ENCODE measurements at regions not wholly inside any gene's neighbourhood (a gene's known extent, or its start where the extent isn't known, plus 50 kb on each side); places are given as distances from the start of the nearest gene placed in this dataset.
A peak's percentile ranks its signal among the peaks of the same experiment; 100 is the strongest.
"Not testable (repeated sequence)": the region's sequence is repeated elsewhere in the genome, so short reads cannot be mapped to it uniquely, and the experiment has no call there.

DNA sequence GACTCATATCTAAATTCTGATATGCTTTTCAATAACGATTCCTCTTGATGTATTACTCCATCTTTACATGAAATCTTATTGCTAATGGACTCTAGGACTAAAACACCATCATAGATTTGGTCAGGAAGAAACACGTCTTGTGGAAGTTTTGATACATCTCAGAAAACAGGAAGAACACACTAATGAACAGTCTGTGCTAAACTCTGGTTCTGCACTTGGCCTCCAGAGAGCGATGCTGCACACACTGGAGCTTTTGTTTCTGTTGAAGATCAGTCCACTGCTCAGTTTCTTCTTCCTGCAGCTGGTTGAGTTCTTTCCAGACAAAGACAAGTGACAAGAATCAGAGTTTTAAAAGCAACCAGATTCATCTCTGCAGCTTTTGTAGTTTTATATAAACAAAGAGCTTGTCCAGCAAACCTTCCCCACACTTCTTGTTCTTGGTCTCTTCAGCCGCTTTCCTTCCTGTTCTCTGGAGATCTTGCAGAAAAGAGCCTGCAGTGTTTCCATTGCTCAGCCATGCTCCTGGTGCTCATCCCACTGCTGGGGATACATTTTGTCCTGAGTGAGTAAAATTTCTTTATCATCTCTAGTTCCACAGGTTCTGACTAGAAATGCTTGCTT is 229.1 kb upstream of the OR4E1 start:
- no peak for DNase-seq (ENCODE audit: low read depth)

DNA sequence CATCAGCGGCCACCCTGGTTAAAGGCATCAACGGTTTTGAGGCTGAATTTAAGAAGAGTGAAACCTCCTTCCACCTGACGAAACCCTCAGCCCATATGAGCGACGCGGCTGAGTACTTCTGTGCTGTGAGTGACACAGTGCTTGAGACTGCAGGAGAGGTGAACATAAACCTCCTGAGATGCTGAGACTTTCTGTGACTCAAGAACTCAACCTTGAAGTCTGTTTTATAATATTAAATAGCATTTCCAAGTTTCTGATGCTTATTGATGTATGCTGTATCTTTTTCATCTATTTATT is 221.2 kb upstream of the OR4E1 start:
- DNase-seq (ENCODE audit: low read depth): not testable (repeated sequence)

DNA sequence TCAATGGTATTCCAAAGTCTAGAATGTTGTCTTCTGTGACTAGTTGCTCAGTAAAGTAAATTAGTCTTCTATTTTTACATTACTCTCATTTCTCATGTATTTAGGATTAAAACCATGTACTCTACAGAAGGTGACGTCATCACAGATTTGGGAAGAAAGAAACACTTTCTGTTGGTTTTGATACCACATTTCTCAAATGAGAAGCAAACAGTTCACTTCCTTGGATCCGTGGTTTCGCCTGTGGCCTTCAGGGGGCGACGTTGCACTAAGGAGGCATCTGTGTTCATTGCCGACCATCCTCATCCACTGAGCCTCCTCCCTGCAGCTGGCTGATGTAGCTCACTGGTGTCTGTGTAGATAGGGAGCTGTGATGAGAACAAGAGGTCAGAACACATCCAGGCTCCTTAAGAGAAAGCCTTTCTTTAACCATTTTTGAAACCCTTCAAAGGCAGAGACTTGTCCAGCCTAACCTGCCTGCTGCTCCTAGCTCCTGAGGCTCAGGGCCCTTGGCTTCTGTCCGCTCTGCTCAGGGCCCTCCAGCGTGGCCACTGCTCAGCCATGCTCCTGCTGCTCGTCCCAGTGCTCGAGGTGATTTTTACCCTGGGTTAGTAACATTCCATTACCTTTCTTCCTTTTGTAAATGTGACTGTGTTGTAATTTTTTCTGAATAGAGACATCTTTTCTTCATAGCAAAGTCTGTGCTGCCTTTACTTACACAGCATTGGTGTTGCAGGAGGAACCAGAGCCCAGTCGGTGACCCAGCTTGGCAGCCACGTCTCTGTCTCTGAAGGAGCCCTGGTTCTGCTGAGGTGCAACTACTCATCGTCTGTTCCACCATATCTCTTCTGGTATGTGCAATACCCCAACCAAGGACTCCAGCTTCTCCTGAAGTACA is 220.6 kb upstream of the OR4E1 start:
- peak; percentile 16 for DNase-seq (ENCODE audit: low read depth)

DNA sequence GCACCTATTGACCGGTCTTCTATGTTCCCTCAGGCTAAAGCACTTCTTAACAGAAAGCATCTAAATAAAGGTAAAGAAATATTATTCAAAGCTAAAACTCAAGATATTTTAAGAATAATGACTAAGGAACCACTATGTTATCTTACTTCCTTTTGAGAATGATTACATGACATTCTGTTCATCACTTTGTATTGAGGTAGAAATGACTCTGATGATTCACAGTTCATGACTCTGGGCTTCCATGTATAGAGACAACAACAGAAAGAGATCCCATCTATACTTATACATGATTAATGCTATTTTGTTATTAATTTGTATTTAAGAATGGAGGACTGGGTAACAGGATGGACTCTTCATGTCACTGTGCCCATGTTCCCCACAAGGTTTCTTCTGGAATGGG is 218.3 kb upstream of the OR4E1 start:
- no peak for DNase-seq (ENCODE audit: low read depth)

DNA sequence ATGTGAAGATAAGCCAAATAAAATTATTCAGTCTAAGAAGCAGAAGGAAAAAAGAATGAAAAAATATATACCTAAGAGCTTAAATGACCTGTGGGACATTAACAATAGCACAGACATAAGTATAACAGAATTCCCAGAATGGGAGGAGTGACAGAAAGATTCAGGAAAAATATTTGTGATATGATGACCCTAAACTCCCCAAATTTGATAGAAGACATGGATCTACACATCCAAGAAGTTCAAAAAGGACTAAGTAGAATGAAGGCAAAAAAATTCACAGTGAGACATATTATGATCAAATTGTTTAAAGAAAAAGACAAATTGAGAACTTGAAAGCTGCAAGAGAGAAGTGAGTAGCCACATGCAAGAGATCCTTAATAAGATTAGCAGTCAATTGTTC is 211.4 kb upstream of the OR4E1 start:
- DNase-seq (ENCODE audit: low read depth): no peak

DNA sequence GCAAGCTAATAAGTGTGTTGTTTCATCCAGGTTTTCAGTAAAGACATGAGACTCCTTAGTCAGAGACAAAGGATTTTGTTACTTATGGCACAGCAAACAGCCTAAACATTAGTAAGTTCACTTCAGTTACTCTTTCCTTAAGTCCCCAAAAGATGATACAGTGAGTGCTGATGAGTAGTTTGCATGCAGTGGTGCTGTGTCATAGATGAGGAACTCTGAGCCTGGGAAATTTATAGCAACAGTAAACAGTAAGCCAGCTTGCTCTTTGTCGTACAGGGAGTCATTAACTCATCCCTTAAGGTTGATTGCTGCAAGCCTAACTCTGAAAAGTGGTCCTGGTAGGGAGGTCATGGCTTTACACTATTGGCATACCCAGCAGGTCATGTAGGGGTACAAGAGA is 208.6 kb upstream of the OR4E1 start:
- DNase-seq (ENCODE audit: low read depth): no peak

DNA sequence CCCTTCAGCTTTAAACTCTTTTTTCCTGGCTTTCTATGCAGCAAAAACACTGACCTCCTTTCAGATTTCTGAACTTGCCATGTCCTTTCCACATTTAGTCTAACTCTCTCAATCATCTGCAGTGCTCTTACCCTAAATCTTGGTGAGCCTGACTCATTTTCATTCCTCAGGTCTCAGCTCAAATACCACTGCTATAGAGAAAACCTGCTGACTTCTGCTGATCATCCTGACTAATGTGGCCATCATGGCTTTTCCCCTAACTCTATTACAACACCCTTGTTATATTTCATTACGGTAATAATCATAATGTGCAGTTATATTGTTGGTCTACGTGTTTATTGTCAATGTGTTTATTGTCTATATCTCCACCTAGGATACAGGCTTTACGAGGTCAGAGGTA is 207.3 kb upstream of the OR4E1 start:
- DNase-seq (ENCODE audit: low read depth): no peak

DNA sequence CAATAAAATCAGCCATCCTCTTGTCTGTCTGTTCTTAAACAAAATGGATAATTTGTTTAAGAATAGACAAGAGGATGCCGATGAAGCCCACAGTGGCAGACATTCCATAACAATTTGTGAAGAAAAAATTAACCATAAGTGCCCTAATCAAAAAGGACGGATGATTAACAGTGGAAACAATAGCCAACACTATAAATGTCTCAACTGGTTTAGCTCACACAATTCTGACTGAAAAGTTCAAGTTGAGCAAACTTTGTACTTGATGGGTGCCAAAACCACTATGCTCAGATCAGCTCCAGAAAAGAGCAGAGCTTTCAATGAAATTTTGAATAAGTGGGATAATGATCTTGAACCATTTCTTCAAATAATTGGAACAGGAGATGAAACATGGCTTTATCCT is 202.2 kb upstream of the OR4E1 start:
- DNase-seq (ENCODE audit: low read depth): no peak

DNA sequence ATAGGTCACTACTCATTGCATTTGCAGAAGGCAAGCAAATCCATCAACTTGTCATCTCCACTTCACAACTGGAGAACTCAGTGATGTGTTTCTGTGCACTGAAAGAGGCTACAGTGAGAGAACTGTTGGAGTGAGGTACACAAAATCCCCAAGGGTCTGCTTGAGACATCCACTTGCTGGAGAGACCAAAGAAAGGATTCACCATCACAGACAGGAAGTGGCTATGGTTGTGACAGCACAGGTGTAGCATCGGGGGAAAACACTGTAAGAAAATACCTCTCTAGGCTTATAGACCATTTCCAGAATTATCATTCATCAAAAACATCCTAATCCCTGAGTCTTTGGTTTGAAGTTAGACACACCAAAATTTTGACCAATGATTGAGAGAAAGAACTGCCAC is 201.3 kb upstream of the OR4E1 start:
- DNase-seq (ENCODE audit: low read depth): no peak

DNA sequence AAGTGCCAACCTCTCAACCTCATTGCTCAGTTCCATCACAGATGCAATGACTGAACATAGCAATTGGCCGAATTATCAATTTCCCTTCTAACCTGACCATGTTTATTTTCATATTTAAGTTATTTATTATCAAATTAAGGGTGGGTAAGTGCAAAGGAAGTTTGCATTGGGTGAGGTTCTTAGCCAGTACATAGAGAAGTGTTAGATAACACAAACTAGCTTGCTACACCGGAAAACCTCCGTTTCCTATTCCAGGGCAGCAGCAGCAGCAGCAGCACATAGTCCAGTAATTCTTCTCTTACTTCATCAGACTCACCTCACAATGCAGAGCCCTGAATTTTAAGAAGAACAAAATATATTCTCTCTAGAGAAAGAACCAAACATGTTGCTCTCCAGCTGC is 200.5 kb upstream of the OR4E1 start:
- DNase-seq (ENCODE audit: low read depth): no peak

DNA sequence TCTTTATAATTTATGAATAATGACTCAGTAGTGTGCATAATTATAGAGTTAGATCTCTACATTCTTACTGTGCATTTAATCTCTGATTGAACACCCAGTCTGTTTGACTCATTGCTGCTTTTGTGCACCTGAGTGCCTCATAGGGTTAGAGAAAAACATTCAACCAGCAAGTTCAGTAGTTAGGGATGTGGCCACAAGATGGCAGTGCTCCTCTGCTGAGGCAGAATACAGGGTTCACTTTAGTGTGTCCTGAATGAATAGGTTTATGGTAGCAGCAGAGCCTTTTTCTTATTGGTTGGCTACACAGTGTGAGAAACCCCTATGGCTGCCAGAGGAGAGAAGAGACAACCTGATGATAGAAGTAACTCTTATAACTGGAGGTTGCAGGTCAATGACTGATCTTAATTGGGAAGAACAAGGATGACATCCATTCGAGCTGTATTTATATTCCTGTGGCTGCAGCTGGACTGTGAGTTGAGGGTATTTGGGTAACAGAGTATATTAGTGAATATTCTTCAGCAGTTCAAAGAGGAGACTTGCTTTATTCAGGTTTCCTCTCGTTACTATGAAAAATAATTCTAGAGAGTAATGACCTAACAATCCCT is 194.9 kb upstream of the OR4E1 start:
- DNase-seq (ENCODE audit: low read depth): peak; percentile 54

DNA sequence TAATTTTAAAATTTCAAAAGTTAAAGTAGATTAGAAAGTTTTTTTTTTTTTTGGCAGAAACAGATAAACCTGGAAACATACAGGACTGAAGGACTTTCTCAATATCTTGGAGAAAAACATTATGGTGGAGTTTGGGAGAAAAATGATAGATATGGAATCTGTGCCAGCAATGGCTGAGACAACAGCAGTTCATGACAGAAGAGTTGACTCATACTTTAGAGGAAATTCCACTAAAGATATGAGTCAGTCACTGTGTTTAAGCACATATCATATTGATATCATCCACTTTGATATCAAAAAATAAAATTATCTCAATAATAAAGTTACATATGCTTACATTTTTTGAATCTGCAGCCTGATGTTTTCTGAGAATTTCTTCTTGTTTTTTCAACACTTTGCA is 193.9 kb upstream of the OR4E1 start:
- DNase-seq (ENCODE audit: low read depth): no peak

DNA sequence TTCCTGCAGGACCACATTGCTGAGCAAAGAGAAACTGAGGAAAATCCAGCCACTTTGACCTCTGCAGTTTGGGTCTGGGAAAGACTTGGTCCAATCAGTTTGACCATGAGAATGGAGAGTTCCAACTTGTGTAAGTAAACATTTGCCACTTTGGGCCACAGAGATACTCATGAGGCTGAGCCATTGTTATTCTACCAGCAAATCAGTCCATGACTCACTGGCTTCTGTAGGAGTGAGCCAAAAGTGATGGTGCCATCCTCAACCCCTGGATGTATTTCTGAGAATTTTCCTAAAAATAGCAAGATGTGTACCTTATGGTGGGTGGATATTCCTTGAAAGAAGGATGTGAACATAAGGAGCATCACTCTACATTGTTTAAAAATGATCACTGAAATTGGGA is 192.9 kb upstream of the OR4E1 start:
- DNase-seq (ENCODE audit: low read depth): no peak

DNA sequence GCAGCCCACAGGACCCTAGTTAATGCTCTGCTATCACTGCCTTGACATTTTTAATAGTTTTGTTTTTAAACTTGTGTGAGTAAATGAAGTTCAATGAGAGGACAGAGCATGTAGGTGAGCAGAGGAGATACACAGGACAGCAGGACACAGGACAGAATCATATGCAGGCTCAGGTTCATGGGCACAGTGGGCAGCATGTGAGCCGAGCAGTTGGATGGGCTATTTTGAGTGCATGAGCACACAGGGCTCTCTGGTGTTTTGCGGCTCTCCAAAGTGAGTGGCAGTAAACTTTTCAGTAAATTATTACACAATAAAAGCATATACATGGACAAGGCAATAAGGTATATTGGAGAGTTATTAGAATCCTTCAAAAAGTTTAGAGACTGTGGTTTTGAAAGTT is 189.7 kb upstream of the OR4E1 start:
- DNase-seq (ENCODE audit: low read depth): no peak

DNA sequence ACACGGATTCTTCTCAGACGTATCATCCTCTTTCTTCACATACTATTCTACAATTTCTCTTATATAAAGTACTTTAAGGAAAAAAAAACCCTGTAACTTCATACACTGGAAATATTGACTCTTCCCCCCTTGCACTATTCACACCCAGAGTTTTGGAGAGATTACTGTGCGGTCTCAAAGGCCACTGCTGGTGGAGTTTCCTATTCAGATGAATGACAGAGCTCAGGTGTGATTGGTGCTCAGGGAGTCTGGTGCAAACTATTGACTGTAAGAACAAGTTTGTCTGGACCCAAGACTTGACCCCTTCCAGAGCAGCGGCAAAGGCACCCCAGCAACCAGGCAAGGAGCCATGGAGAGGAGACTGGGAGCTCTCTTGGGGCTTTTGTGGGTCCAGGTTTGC is 187.5 kb upstream of the OR4E1 start:
- DNase-seq (ENCODE audit: low read depth): no peak

DNA sequence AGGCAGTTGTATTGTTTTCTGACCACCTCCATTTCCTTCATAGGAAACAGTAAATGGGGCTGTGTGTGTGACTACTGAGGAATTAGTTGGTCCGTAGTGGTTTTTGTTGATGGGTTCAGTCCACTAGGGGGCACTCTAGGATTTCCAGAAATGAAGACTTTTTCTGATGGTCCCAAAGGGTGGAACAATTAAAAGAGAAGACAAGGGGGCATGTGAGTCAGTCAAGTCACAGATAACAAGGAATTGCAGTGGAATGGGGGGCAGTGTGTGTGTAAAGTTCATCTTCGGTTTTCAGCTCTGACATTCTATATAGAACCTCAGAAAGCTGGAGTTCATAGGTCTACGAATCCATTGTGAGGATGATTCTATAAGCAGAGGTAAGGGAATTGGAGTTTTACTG is 186.6 kb upstream of the OR4E1 start:
- no peak for DNase-seq (ENCODE audit: low read depth)

DNA sequence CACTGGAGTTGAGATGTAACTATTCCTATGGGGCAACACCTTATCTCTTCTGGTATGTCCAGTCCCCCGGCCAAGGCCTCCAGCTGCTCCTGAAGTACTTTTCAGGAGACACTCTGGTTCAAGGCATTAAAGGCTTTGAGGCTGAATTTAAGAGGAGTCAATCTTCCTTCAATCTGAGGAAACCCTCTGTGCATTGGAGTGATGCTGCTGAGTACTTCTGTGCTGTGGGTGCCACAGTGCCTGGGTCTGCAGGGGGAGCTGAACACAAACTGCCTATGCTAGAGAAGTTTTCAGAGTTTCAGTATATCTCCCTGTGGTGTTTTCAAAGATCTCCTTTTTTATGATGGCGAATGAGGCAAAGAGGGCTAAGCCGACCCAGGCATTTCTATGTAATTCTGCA is 179.2 kb upstream of the OR4E1 start:
- DNase-seq (ENCODE audit: low read depth): no peak

DNA sequence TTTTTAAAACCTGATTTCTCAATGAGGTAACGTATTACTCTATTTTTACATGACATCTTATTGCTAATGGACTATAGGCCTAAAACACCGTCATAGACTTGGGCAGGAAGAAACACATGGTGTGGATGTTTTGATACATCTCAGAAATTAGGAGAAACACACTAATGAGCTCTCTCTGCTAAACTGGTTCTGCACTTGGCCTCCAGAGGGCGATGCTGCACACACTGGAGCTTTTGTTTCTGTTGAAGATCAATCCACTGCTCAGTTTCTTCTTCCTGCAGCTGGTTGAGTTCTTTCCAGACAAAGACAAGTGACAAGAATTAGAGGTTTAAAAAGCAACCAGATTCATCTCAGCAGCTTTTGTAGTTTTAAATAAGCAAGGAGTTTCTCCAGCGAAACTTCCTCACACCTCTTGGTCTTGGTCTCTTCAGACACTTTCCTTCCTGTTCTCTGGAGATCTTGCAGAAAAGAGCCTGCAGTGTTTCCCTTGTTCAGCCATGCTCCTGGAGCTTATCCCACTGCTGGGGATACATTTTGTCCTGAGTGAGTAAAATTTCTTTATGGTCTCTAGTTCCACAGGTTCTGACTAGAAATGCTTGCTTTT is 178.5 kb upstream of the OR4E1 start:
- DNase-seq (ENCODE audit: low read depth): peak; percentile 33

DNA sequence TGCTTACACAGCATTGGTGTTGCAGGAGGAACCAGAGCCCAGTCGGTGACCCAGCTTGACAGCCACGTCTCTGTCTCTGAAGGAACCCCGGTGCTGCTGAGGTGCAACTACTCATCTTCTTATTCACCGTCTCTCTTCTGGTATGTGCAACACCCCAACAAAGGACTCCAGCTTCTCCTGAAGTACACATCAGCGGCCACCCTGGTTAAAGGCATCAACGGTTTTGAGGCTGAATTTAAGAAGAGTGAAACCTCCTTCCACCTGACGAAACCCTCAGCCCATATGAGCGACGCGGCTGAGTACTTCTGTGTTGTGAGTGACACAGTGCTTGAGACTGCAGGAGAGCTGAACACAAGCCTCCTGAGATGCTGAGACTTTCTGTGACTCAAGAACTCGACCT is 173.3 kb upstream of the OR4E1 start:
- not testable (repeated sequence) for DNase-seq (ENCODE audit: low read depth)

DNA sequence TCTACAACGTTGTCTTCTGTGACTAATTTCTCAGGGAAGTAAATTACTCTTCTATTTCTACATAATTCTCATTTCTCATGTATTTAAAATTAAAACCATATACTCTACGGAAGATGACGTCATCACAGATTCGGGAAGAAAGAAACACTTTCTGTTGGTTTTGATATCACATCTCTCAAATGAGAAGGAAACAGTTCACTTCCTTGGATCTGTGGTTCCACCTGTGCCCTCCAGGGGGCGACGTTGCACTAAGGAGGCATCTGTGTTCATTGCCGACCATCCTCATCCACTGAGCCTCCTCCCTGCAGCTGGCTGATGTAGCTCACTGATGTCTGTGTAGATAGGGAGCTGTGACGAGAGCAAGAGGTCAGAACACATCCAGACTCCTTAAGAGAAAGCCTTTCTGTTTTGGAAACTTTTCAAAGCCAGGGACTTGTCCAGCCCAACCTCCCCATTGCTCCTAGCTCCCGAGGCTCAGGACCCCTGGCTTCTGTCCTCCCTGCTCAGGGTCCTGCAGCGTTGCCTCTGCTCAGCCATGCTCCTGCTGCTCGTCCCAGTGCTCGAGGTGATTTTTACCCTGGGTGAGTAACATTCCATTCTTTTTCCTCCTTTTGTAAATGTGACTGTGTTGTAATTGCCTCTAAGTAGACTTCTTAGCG is 172.7 kb upstream of the OR4E1 start:
- peak; percentile 38 for DNase-seq (ENCODE audit: low read depth)

DNA sequence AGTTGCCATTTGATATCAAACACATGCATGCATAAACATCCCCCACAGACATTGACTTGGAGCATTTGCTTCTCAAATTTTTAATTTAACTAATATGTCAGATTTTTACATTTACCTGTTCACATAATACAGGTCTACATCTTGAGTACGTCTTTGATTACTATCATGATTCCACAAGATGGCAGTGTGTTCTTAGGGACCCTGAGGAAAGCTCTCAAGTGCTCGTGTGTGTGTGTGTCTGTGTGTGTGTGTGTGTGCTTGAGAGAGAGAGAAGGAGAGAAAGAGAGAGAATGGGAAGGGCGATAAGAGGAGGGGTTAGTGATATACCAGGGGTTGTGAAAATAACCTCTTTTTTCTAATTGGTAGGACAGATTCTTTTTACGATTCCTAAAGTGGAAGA is 167.1 kb upstream of the OR4E1 start:
- DNase-seq (ENCODE audit: low read depth): no peak

DNA sequence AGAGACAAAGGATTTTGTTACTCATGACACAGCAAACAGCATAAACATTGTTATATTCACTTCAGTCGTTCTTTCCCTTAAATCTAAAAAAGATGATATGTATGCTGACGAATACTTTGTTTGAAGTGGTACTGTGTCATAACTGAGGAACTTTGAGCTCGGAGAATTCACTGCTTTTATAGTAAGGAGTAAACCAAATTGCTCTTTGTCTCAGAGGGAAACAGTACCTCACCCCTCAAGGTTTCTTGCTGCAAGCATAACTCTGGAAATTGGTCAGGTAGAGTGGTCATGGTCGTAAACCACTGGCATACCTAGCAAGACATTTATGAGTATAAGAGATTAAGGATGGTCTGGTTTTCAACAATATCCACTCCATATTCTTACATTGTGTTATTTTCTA is 160.2 kb upstream of the OR4E1 start:
- no peak for DNase-seq (ENCODE audit: low read depth)

DNA sequence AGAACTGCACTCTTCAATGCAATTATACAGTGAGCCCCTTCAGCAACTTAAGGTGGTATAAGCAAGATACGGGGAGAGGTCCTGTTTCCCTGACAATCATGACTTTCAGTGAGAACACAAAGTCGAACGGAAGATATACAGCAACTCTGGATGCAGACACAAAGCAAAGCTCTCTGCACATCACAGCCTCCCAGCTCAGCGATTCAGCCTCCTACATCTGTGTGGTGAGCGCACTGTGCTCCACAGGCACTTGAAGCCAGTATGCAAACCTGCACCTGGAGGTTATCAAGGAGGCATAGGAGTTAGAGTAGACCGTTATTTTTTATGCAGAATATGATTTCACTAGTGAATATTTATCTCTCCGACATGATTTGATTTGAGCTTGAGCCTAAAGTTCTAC is 152.2 kb upstream of the OR4E1 start:
- no peak for DNase-seq (ENCODE audit: low read depth)

Measured in stimulated activated CD8-positive, alpha-beta memory T cell treated with anti-CD3 and anti-CD28 coated beads, Interleukin-7, amount 100 ng/mL, for 24 hours (primary cell).